ENCODE measurements at regions not wholly inside any gene's neighbourhood (a gene's known extent, or its start where the extent isn't known, plus 50 kb on each side); places are given as distances from the start of the nearest gene placed in this dataset.

- TF ChIP-seq CTCF (IDR thresholded peaks at IDR 0.05): no peak
- TF ChIP-seq POLR2A (IDR thresholded peaks at IDR 0.05): no peak
Measured at GRCh38 chr12:116385486-116386217, 108.2 kb upstream of the MED13L start.

Data from adrenal gland (tissue), 5 donors.